SKM-1 (cell line): ENCODE measurements at regions not wholly inside any gene's neighbourhood (a gene's known extent, or its start where the extent isn't known, plus 50 kb on each side); places are given as distances from the start of the nearest gene placed in this dataset.
"Not testable (repeated sequence)": the region's sequence is repeated elsewhere in the genome, so short reads cannot be mapped to it uniquely, and the experiment has no call there.

Experiments used
- DNase-seq: peaks from one replicate; lab custom pipeline; 2025; ENCODE audit not compliant: unreplicated experiment; lab: John Stamatoyannopoulos, UW

GRCh38 chr20:52332649-52333250 is 141.2 kb upstream of the ZFP64 start:
- DNase-seq = no peak

GRCh38 chr20:52332230-52332629 is 140.7 kb upstream of the ZFP64 start:
- DNase-seq = no peak

GRCh38 chr20:52331655-52332054 is 140.1 kb upstream of the ZFP64 start:
- DNase-seq = no peak

- DNase-seq = no peak
Observed at GRCh38 chr20:52321396-52321795, 129.8 kb upstream of the ZFP64 start.

GRCh38 chr20:52318651-52319050 is 127.1 kb upstream of the ZFP64 start:
- no peak for DNase-seq

- no peak for DNase-seq
Observed at GRCh38 chr20:52313341-52313963, 121.9 kb upstream of the ZFP64 start.

GRCh38 chr20:52312132-52312729 is 120.7 kb upstream of the ZFP64 start:
- DNase-seq = peak; percentile 66

- no peak for DNase-seq
Observed at GRCh38 chr20:52311209-52311794, 119.7 kb upstream of the ZFP64 start.

GRCh38 chr20:52309181-52309580 is 117.6 kb upstream of the ZFP64 start:
- DNase-seq = no peak

GRCh38 chr20:52306477-52306876 is 114.9 kb upstream of the ZFP64 start:
- no peak for DNase-seq

- DNase-seq = no peak
Observed at GRCh38 chr20:52305858-52306257, 114.3 kb upstream of the ZFP64 start.

GRCh38 chr20:52305024-52305645 is 113.6 kb upstream of the ZFP64 start:
- no peak for DNase-seq

GRCh38 chr20:52303281-52303950 is 111.8 kb upstream of the ZFP64 start:
- DNase-seq = no peak

GRCh38 chr20:52302736-52303135 is 111.2 kb upstream of the ZFP64 start:
- DNase-seq = no peak

- DNase-seq = not testable (repeated sequence)
Observed at GRCh38 chr20:52302051-52302450, 110.5 kb upstream of the ZFP64 start.

GRCh38 chr20:52295556-52295955 is 104.0 kb upstream of the ZFP64 start:
- no peak for DNase-seq

GRCh38 chr20:52294106-52294628 is 102.6 kb upstream of the ZFP64 start:
- no peak for DNase-seq

GRCh38 chr20:52291109-52291508 is 99.5 kb upstream of the ZFP64 start:
- DNase-seq = no peak

- no peak for DNase-seq
Observed at GRCh38 chr20:52290569-52290968, 99.0 kb upstream of the ZFP64 start.

- no peak for DNase-seq
Observed at GRCh38 chr20:52289956-52290565, 98.5 kb upstream of the ZFP64 start.

GRCh38 chr20:52280407-52280806 is 88.8 kb upstream of the ZFP64 start:
- DNase-seq = no peak
